ENCODE measurements at regions not wholly inside any gene's neighbourhood (a gene's known extent, or its start where the extent isn't known, plus 50 kb on each side); places are given as distances from the start of the nearest gene placed in this dataset.

DNA sequence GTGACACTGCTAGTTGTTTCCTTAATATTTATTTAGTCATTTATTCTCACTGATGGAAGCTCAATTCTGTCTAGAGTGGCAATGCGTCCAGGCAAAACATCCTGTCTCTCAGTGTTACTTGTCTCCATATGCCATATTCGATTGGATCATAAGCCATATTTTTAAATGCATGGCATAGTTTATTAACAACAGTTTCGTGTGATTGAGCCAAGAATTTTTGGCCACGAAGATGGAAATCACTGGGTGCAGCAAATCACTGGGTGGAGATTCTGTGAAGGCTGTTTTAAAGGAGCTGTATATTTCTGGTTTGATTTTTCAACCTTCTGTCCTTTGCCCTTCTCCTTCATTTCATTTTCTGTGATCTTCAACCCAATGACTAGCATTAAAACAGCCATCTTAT is 205.2 kb downstream of the JRKL start:
- Histone ChIP-seq H3K79me2 (replicated peaks; ENCODE audit: insufficient read depth) (no peaks in the 10 kb centered on the region), H4K20me1 (replicated peaks; ENCODE audit: insufficient read depth) (no peaks in the 10 kb centered on the region)
- peaks cover 18% of the 10 kb centered on the region for H3K4me1 Mint-ChIP-seq

More for the DNA sequence above, 205.2 kb downstream of the JRKL start:
- Mint-ChIP-seq H3K27me3 (ENCODE audit: insufficient read depth, low read depth, poor library complexity) (peaks cover 4% of the 10 kb centered on the region), H3K4me3 (no peak overlapping the region), H3K27ac (no peak overlapping the region), H3K36me3 (ENCODE audit: low read depth) (peaks cover 3% of the 10 kb centered on the region; the same call in 1 of the 3 replicates), H3K9me3 (no peaks in the 10 kb centered on the region; the same call in 2 of the 3 replicates)
- no peaks in the 10 kb centered on the region for H3K27me3 ChIP-seq (ENCODE audit: insufficient read depth)
- H3K36me3 ChIP-seq (ENCODE audit: insufficient read depth), result no peaks in the 10 kb centered on the region
- H3K4me2 ChIP-seq, result no peak overlapping the region
- H2AFZ ChIP-seq, result no peak overlapping the region
- H3K4me1 ChIP-seq (ENCODE audit: insufficient read depth), result peaks cover 22% of the 10 kb centered on the region
- peaks cover 3% of the 10 kb centered on the region; the same call in 1 of the 2 replicates for H3K9me2 ChIP-seq (ENCODE audit: insufficient read depth)
- H3K27ac ChIP-seq (ENCODE audit: low read depth), result peak overlapping the region; percentile 4; the same call in 1 of the 2 replicates
- TF ChIP-seq ZNF331 (CRISPR knock-in tag; IDR thresholded peaks at IDR 0.05; ENCODE audit: low read depth), result no peak
- TF ChIP-seq STAT1 (IDR thresholded peaks at IDR 0.05; ENCODE audit: unreplicated experiment), result no peak
- TF ChIP-seq ZNF114 (CRISPR knock-in tag; IDR thresholded peaks at IDR 0.05), result no peak
- TF ChIP-seq, protein P1, sequence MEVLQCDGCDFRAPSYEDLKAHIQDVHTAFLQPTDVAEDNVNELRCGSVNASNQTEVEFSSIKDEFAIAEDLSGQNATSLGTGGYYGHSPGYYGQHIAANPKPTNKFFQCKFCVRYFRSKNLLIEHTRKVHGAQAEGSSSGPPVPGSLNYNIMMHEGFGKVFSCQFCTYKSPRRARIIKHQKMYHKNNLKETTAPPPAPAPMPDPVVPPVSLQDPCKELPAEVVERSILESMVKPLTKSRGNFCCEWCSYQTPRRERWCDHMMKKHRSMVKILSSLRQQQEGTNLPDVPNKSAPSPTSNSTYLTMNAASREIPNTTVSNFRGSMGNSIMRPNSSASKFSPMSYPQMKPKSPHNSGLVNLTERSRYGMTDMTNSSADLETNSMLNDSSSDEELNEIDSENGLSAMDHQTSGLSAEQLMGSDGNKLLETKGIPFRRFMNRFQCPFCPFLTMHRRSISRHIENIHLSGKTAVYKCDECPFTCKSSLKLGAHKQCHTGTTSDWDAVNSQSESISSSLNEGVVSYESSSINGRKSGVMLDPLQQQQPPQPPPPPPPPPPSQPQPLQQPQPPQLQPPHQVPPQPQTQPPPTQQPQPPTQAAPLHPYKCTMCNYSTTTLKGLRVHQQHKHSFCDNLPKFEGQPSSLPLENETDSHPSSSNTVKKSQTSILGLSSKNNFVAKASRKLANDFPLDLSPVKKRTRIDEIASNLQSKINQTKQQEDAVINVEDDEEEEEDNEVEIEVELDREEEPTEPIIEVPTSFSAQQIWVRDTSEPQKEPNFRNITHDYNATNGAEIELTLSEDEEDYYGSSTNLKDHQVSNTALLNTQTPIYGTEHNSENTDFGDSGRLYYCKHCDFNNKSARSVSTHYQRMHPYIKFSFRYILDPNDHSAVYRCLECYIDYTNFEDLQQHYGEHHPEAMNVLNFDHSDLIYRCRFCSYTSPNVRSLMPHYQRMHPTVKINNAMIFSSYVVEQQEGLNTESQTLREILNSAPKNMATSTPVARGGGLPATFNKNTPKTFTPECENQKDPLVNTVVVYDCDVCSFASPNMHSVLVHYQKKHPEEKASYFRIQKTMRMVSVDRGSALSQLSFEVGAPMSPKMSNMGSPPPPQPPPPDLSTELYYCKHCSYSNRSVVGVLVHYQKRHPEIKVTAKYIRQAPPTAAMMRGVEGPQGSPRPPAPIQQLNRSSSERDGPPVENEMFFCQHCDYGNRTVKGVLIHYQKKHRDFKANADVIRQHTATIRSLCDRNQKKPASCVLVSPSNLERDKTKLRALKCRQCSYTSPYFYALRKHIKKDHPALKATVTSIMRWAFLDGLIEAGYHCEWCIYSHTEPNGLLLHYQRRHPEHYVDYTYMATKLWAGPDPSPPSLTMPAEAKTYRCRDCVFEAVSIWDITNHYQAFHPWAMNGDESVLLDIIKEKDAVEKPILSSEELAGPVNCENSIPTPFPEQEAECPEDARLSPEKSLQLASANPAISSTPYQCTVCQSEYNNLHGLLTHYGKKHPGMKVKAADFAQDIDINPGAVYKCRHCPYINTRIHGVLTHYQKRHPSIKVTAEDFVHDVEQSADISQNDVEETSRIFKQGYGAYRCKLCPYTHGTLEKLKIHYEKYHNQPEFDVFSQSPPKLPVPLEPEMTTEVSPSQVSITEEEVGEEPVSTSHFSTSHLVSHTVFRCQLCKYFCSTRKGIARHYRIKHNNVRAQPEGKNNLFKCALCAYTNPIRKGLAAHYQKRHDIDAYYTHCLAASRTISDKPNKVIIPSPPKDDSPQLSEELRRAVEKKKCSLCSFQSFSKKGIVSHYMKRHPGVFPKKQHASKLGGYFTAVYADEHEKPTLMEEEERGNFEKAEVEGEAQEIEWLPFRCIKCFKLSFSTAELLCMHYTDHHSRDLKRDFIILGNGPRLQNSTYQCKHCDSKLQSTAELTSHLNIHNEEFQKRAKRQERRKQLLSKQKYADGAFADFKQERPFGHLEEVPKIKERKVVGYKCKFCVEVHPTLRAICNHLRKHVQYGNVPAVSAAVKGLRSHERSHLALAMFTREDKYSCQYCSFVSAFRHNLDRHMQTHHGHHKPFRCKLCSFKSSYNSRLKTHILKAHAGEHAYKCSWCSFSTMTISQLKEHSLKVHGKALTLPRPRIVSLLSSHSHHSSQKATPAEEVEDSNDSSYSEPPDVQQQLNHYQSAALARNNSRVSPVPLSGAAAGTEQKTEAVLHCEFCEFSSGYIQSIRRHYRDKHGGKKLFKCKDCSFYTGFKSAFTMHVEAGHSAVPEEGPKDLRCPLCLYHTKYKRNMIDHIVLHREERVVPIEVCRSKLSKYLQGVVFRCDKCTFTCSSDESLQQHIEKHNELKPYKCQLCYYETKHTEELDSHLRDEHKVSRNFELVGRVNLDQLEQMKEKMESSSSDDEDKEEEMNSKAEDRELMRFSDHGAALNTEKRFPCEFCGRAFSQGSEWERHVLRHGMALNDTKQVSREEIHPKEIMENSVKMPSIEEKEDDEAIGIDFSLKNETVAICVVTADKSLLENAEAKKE (CRISPR knock-in tag; IDR thresholded peaks at IDR 0.05), result no peak
- no peak for TF ChIP-seq EZH2 (IDR thresholded peaks at IDR 0.05; ENCODE audit: low read depth, unreplicated experiment)
- TF ChIP-seq EZH2phosphoT487 (IDR thresholded peaks at IDR 0.05; ENCODE audit: unreplicated experiment), result no peak
- TF ChIP-seq, protein P2, sequence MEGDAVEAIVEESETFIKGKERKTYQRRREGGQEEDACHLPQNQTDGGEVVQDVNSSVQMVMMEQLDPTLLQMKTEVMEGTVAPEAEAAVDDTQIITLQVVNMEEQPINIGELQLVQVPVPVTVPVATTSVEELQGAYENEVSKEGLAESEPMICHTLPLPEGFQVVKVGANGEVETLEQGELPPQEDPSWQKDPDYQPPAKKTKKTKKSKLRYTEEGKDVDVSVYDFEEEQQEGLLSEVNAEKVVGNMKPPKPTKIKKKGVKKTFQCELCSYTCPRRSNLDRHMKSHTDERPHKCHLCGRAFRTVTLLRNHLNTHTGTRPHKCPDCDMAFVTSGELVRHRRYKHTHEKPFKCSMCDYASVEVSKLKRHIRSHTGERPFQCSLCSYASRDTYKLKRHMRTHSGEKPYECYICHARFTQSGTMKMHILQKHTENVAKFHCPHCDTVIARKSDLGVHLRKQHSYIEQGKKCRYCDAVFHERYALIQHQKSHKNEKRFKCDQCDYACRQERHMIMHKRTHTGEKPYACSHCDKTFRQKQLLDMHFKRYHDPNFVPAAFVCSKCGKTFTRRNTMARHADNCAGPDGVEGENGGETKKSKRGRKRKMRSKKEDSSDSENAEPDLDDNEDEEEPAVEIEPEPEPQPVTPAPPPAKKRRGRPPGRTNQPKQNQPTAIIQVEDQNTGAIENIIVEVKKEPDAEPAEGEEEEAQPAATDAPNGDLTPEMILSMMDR (conservative IDR thresholded peaks at IDR 0.05; ENCODE audit: low read depth in 2 of 2), result no peak
- TF ChIP-seq POLR2AphosphoS5 (IDR thresholded peaks at IDR 0.05; ENCODE audit: low read depth), result no peak
- no peak for TF ChIP-seq JUNB (IDR thresholded peaks at IDR 0.05; ENCODE audit: unreplicated experiment)
- TF ChIP-seq, protein P3, sequence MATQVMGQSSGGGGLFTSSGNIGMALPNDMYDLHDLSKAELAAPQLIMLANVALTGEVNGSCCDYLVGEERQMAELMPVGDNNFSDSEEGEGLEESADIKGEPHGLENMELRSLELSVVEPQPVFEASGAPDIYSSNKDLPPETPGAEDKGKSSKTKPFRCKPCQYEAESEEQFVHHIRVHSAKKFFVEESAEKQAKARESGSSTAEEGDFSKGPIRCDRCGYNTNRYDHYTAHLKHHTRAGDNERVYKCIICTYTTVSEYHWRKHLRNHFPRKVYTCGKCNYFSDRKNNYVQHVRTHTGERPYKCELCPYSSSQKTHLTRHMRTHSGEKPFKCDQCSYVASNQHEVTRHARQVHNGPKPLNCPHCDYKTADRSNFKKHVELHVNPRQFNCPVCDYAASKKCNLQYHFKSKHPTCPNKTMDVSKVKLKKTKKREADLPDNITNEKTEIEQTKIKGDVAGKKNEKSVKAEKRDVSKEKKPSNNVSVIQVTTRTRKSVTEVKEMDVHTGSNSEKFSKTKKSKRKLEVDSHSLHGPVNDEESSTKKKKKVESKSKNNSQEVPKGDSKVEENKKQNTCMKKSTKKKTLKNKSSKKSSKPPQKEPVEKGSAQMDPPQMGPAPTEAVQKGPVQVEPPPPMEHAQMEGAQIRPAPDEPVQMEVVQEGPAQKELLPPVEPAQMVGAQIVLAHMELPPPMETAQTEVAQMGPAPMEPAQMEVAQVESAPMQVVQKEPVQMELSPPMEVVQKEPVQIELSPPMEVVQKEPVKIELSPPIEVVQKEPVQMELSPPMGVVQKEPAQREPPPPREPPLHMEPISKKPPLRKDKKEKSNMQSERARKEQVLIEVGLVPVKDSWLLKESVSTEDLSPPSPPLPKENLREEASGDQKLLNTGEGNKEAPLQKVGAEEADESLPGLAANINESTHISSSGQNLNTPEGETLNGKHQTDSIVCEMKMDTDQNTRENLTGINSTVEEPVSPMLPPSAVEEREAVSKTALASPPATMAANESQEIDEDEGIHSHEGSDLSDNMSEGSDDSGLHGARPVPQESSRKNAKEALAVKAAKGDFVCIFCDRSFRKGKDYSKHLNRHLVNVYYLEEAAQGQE (IDR thresholded peaks at IDR 0.05; ENCODE audit: unreplicated experiment), result no peak
- ATAC-seq, result no peak
- DNase-seq (ENCODE audit: low spot score), result no peak
- H3F3A ChIP-seq (replicated peaks; ENCODE audit: low read depth), result no peaks in the 10 kb centered on the region
- H3K4me3 ChIP-seq, result no peak overlapping the region

Measured in GM23338 (cell line).